K562 (cell line): ENCODE measurements at regions not wholly inside any gene's neighbourhood (a gene's known extent, or its start where the extent isn't known, plus 50 kb on each side); places are given as distances from the start of the nearest gene placed in this dataset.

ENCODE experiments used
- BHLHE40 ChIP-seq: IDR thresholded peaks from 2 replicates; pipeline ENCODE4 v1.6.1; 2011; ENCODE audit warnings: low read length, improper control_type of control experiment
- BRF1 ChIP-seq: IDR thresholded peaks from 3 replicates; pipeline ENCODE4 v1.6.1; 2011; ENCODE audit warnings: borderline replicate concordance, mild to moderate bottlenecking; ENCODE audit not compliant: insufficient read length; ENCODE audit errors: extremely low read depth
- CTCF ChIP-seq, 3 experiments: IDR thresholded peaks in 2 of 3; conservative IDR thresholded peaks in 1 of 3; 2 replicates each; pipeline ENCODE4 v1.5.1; 2011 to 2012; ENCODE audit warnings: low read length in 3 of 3, mild to moderate bottlenecking in 3 of 3, control low read depth in 2 of 3, improper control_type of control experiment in 1 of 3, inconsistent platforms in 1 of 3, low read depth in 1 of 3, mixed read lengths in 1 of 3, moderate library complexity in 1 of 3; ENCODE audit not compliant: insufficient read depth in 2 of 3
- E4F1 ChIP-seq: fragments of 250-450 bp; sonication (Bioruptor Pico); IDR thresholded peaks from 2 replicates; pipeline ENCODE4 v1.5.0; 2021; ENCODE audit warnings: mild to moderate bottlenecking, borderline replicate concordance
- EZH2 ChIP-seq: IDR thresholded peaks from 2 replicates; pipeline ENCODE4 v1.6.1; 2012; ENCODE audit warnings: low read depth, mild to moderate bottlenecking, inconsistent platforms, low read length, borderline replicate concordance
- FOXJ3 ChIP-seq: sonication (generic); formaldehyde crosslinking; IDR thresholded peaks from 2 replicates; pipeline ENCODE4 v1.4.0; 2020; ENCODE audit warnings: mild to moderate bottlenecking, missing genetic modification reagents
- FOXM1 ChIP-seq, 2 experiments: fragments of 450-650 bp in 1 of 2; sonication (generic) in 1 of 2; formaldehyde crosslinking in 1 of 2; IDR thresholded peaks; 2 replicates each; pipeline versions ENCODE4 v1.6.1 to v1.9.0; 2017 to 2022; ENCODE audit warnings: low read depth in 2 of 2, mild to moderate bottlenecking in 2 of 2, missing genetic modification reagents in 1 of 2, moderate library complexity in 1 of 2
- JUN ChIP-seq, 2 experiments: sonication (generic) in 1 of 2; formaldehyde crosslinking in 1 of 2; IDR thresholded peaks; 2 replicates each; pipeline versions ENCODE4 v1.6.1 to v1.8.0; 2012 to 2022; ENCODE audit warnings: borderline replicate concordance in 2 of 2, mild to moderate bottlenecking in 2 of 2, improper control_type of control experiment in 1 of 2, low read depth in 1 of 2, low read length in 1 of 2, missing genetic modification reagents in 1 of 2
- PTTG1 ChIP-seq: fragments of 450-650 bp; IDR thresholded peaks from 2 replicates; pipeline ENCODE4 v1.6.1; 2016; ENCODE audit warnings: low read depth, mild to moderate bottlenecking, missing genetic modification characterization, missing compliant biosample characterization
- TRIM28 ChIP-seq: fragments of 450-650 bp; IDR thresholded peaks from 2 replicates; pipeline ENCODE4 v1.6.1; 2017
- ZFP36 ChIP-seq: fragments of 150-350 bp; IDR thresholded peaks from 2 replicates; pipeline ENCODE4 v1.6.1; 2018; ENCODE audit warnings: low read length, low read depth; ENCODE audit not compliant: partially characterized antibody
- ZNF3 ChIP-seq: fragments of 250-450 bp; sonication (Bioruptor Pico); IDR thresholded peaks from 2 replicates; pipeline ENCODE4 v1.5.0; 2021; ENCODE audit warnings: mild to moderate bottlenecking, moderate library complexity

GRCh38 chr6:21772477-21772876 is 178.9 kb downstream of the SOX4 start:
- no peak for TF ChIP-seq FOXM1 (IDR thresholded peaks at IDR 0.05; ENCODE audit: low read depth)
- no peak for TF ChIP-seq FOXM1 (CRISPR knock-in tag; IDR thresholded peaks at IDR 0.05; ENCODE audit: low read depth)
- no peak for TF ChIP-seq FOXJ3 (CRISPR knock-in tag)
- no peak for TF ChIP-seq EZH2
- TF ChIP-seq TRIM28 = no peak
- no peak for TF ChIP-seq BRF1
- no peak for TF ChIP-seq JUN (IDR thresholded peaks at IDR 0.05; ENCODE audit: borderline replicate concordance, low read depth, low read length)
- no peak for TF ChIP-seq JUN (CRISPR knock-in tag; IDR thresholded peaks at IDR 0.05; ENCODE audit: borderline replicate concordance)
- TF ChIP-seq CTCF (IDR thresholded peaks at IDR 0.05 in 2 of 3, conservative IDR thresholded peaks at IDR 0.05 in 1 of 3; ENCODE audit: insufficient read depth in 2 of 3, low read depth in 1 of 3, low read length in 3 of 3) = no peak
- TF ChIP-seq E4F1 (CRISPR knock-in tag) = no peak
- TF ChIP-seq BHLHE40 = no peak
- no peak for TF ChIP-seq PTTG1 (tag)
- no peak for TF ChIP-seq ZNF3 (CRISPR knock-in tag)
- TF ChIP-seq ZFP36 = no peak
